ENCODE measurements at regions not wholly inside any gene's neighbourhood (a gene's known extent, or its start where the extent isn't known, plus 50 kb on each side); places are given as distances from the start of the nearest gene placed in this dataset.

- Mint-ChIP-seq H3K36me3 (ENCODE audit: low read depth, unreplicated experiment) (no peaks in the 10 kb centered on the region), H3K27ac (ENCODE audit: unreplicated experiment) (no peak overlapping the region), H3K27me3 (ENCODE audit: low read depth, unreplicated experiment) (no peaks in the 10 kb centered on the region), H3K4me1 (ENCODE audit: low read depth, unreplicated experiment) (peaks cover 15% of the 10 kb centered on the region), H3K4me3 (ENCODE audit: unreplicated experiment) (no peak overlapping the region), H3K9me3 (ENCODE audit: unreplicated experiment) (no peaks in the 10 kb centered on the region)
- Histone ChIP-seq H3K36me3 (ENCODE audit: insufficient read depth, low read length) (no peaks in the 10 kb centered on the region), H3K9me3 (ENCODE audit: insufficient read depth, low read depth, low read length) (no peaks in the 10 kb centered on the region), H4K20me1 (ENCODE audit: insufficient read depth, low read length) (no peaks in the 10 kb centered on the region), H3K4me1 (ENCODE audit: insufficient read depth, low read length) (peaks cover 4% of the 10 kb centered on the region), H2AFZ (ENCODE audit: low read depth, low read length) (no peak overlapping the region), H3K27me3 (ENCODE audit: insufficient read depth, low read length) (no peaks in the 10 kb centered on the region), H3K4me2 (ENCODE audit: low read length) (no peak overlapping the region), H3K4me3 (ENCODE audit: insufficient read depth, low read depth, low read length) (no peak overlapping the region), H3K27ac (ENCODE audit: low read depth, low read length) (no peak overlapping the region), H3K79me2 (ENCODE audit: insufficient read depth, low read length) (no peaks in the 10 kb centered on the region), H3K9ac (ENCODE audit: low read length) (no peak overlapping the region)
- TF ChIP-seq EZH2 (IDR thresholded peaks at IDR 0.05; ENCODE audit: insufficient read depth, low read length) (no peak), CTCF (IDR thresholded peaks at IDR 0.05; ENCODE audit: insufficient read depth, low read depth, low read length) (no peak)
- DNase-seq (ENCODE audit: low read depth) (no peak), FAIRE-seq (no peak)
These were observed 124.5 kb upstream of the AGA start for GRCh38 chr4:177566691-177567090.

GRCh38 chr4:177568931-177569330, 126.7 kb upstream of the AGA start:
- no peak overlapping the region for H2AFZ ChIP-seq (ENCODE audit: low read depth, low read length)
- Mint-ChIP-seq H3K36me3 (ENCODE audit: low read depth, unreplicated experiment) (no peaks in the 10 kb centered on the region), H3K27ac (ENCODE audit: unreplicated experiment) (no peak overlapping the region), H3K9me3 (ENCODE audit: unreplicated experiment) (no peaks in the 10 kb centered on the region), H3K4me1 (ENCODE audit: low read depth, unreplicated experiment) (peaks cover 19% of the 10 kb centered on the region), H3K4me3 (ENCODE audit: unreplicated experiment) (no peak overlapping the region), H3K27me3 (ENCODE audit: low read depth, unreplicated experiment) (no peaks in the 10 kb centered on the region)
- no peaks in the 10 kb centered on the region for H4K20me1 ChIP-seq (ENCODE audit: insufficient read depth, low read length)
- no peak for DNase-seq (ENCODE audit: low read depth)
- H3K9ac ChIP-seq (ENCODE audit: low read length) = no peak overlapping the region
- H3K27me3 ChIP-seq (ENCODE audit: insufficient read depth, low read length) = no peaks in the 10 kb centered on the region
- H3K4me1 ChIP-seq (ENCODE audit: insufficient read depth, low read length) = peaks cover 4% of the 10 kb centered on the region
- no peaks in the 10 kb centered on the region for H3K79me2 ChIP-seq (ENCODE audit: insufficient read depth, low read length)
- TF ChIP-seq CTCF (IDR thresholded peaks at IDR 0.05; ENCODE audit: insufficient read depth, low read depth, low read length) = no peak
- TF ChIP-seq EZH2 (IDR thresholded peaks at IDR 0.05; ENCODE audit: insufficient read depth, low read length) = no peak
- no peak overlapping the region for H3K27ac ChIP-seq (ENCODE audit: low read depth, low read length)
- no peak overlapping the region for H3K4me2 ChIP-seq (ENCODE audit: low read length)
- H3K36me3 ChIP-seq (ENCODE audit: insufficient read depth, low read length) = no peaks in the 10 kb centered on the region
- FAIRE-seq = no peak
- no peak overlapping the region for H3K4me3 ChIP-seq (ENCODE audit: insufficient read depth, low read depth, low read length)
- no peaks in the 10 kb centered on the region for H3K9me3 ChIP-seq (ENCODE audit: insufficient read depth, low read depth, low read length)

- no peak overlapping the region for H3K4me2 ChIP-seq (ENCODE audit: low read length)
- Mint-ChIP-seq H3K4me3 (ENCODE audit: unreplicated experiment) (no peak overlapping the region), H3K27ac (ENCODE audit: unreplicated experiment) (peak overlapping the region; percentile 79), H3K4me1 (ENCODE audit: low read depth, unreplicated experiment) (peaks cover 23% of the 10 kb centered on the region), H3K27me3 (ENCODE audit: low read depth, unreplicated experiment) (no peaks in the 10 kb centered on the region), H3K9me3 (ENCODE audit: unreplicated experiment) (no peaks in the 10 kb centered on the region), H3K36me3 (ENCODE audit: low read depth, unreplicated experiment) (no peaks in the 10 kb centered on the region)
- no peaks in the 10 kb centered on the region for H3K9me3 ChIP-seq (ENCODE audit: insufficient read depth, low read depth, low read length)
- H4K20me1 ChIP-seq (ENCODE audit: insufficient read depth, low read length) = no peaks in the 10 kb centered on the region
- TF ChIP-seq CTCF (IDR thresholded peaks at IDR 0.05; ENCODE audit: insufficient read depth, low read depth, low read length) (no peak), EZH2 (IDR thresholded peaks at IDR 0.05; ENCODE audit: insufficient read depth, low read length) (no peak)
- no peak overlapping the region for H3K4me3 ChIP-seq (ENCODE audit: insufficient read depth, low read depth, low read length)
- no peaks in the 10 kb centered on the region for H3K36me3 ChIP-seq (ENCODE audit: insufficient read depth, low read length)
- no peaks in the 10 kb centered on the region for H3K27me3 ChIP-seq (ENCODE audit: insufficient read depth, low read length)
- H3K79me2 ChIP-seq (ENCODE audit: insufficient read depth, low read length) = no peaks in the 10 kb centered on the region
- no peak for FAIRE-seq
- peaks cover 4% of the 10 kb centered on the region for H3K4me1 ChIP-seq (ENCODE audit: insufficient read depth, low read length)
- peak; percentile 65 for DNase-seq (ENCODE audit: low read depth)
- no peak overlapping the region for H3K9ac ChIP-seq (ENCODE audit: low read length)
- no peak overlapping the region for H2AFZ ChIP-seq (ENCODE audit: low read depth, low read length)
- no peak overlapping the region for H3K27ac ChIP-seq (ENCODE audit: low read depth, low read length)
These were observed 127.2 kb upstream of the AGA start for GRCh38 chr4:177569434-177569833.
